Fibroblast of villous mesenchyme (primary cell): ENCODE measurements at regions not wholly inside any gene's neighbourhood (a gene's known extent, or its start where the extent isn't known, plus 50 kb on each side); places are given as distances from the start of the nearest gene placed in this dataset.
"Not testable (repeated sequence)": the region's sequence is repeated elsewhere in the genome, so short reads cannot be mapped to it uniquely, and the experiment has no call there.

ENCODE experiments used
- DNase-seq: peaks from one replicate; pipeline ENCODE4 v3.0.0-alpha.2; 2010; ENCODE audit warnings: low read depth
- H3K4me3 ChIP-seq: 2 replicates; pipeline ENCODE4 v1.5.1; 2011; ENCODE audit warnings: low read depth, mild to moderate bottlenecking, low read length
- CTCF ChIP-seq: IDR thresholded peaks from 2 replicates; pipeline ENCODE4 v1.5.1; 2012; ENCODE audit warnings: low read depth, mild to moderate bottlenecking, low read length; ENCODE audit not compliant: insufficient read depth

GRCh38 chr13:90641884-90642283 is 705.6 kb upstream of the MIR17HG start:
- H3K4me3 ChIP-seq = no peak overlapping the region
- no peak for DNase-seq
- no peak for TF ChIP-seq CTCF

DNA sequence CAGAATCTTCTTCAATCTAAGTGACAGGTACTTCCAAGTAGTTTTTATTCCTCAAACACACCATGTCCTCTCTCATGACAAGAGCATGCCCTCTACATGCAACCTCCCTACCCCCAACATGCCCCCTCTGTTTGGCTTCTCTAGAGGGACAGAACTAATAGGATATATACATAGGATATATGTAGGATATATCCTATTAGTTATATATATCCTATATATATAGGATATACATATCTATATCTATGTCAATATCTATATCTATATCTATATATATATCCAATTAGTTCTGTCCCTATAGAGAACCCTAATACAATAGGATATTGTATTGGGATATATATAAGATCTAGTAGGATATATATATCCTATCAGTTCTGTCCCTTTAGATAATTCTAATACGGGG is 701.9 kb upstream of the MIR17HG start:
- no peak overlapping the region for H3K4me3 ChIP-seq
- DNase-seq = no peak
- TF ChIP-seq CTCF = no peak

- no peak for TF ChIP-seq CTCF
- H3K4me3 ChIP-seq = no peak overlapping the region
- no peak for DNase-seq
Measured at GRCh38 chr13:90648497-90648896, 699.0 kb upstream of the MIR17HG start.

GRCh38 chr13:90652036-90652435 is 695.5 kb upstream of the MIR17HG start:
- DNase-seq = no peak
- H3K4me3 ChIP-seq = no peak overlapping the region

DNA sequence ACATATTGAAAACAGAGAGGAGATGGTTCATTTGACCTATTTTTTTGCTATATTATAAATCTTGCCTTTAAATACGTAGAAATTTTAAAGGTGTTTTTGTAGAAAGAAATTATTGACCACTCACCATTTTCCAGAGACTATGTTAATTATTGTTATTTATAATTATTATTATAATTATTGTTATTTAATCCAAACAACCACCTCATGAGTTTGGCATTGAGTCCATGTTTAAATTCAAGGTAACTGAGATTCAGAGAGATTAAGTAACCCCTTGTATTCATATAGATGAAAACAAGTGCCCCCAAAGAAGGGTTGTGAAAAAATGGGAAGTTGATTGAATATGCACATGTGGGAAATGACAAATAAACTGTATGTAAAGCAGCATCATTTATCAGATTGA is 692.5 kb upstream of the MIR17HG start:
- DNase-seq = no peak
- no peak overlapping the region for H3K4me3 ChIP-seq
- no peak for TF ChIP-seq CTCF

More at GRCh38 chr13:90652036-90652435, 695.5 kb upstream of the MIR17HG start:
- TF ChIP-seq CTCF = no peak

DNA sequence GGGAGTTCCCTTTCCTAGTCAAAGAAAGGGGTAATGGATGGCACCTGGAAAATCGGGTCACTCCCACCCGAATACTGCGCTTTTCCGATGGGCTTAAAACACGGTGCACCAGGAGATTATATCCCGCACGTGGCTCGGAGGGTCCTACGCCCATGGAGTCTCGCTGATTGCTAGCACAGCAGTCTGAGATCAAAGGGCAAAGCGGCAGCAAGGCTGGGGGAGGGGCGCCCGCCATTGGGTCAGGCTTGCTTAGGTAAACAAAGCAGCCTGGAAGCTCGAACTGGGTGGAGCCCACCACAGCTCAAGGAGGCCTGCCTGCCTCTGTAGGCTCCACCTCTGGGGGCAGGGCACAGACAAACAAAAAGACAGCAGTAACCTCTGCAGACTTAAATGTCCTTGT is 683.3 kb upstream of the MIR17HG start:
- not testable (repeated sequence) for H3K4me3 ChIP-seq, DNase-seq

GRCh38 chr13:90673746-90674145 is 673.7 kb upstream of the MIR17HG start:
- no peak overlapping the region for H3K4me3 ChIP-seq
- DNase-seq = no peak
- TF ChIP-seq CTCF = no peak
